IPS DF 6.9 (cell line): ENCODE measurements at regions not wholly inside any gene's neighbourhood (a gene's known extent, or its start where the extent isn't known, plus 50 kb on each side); places are given as distances from the start of the nearest gene placed in this dataset.

Experiments
- DNase-seq: peaks from one replicate; pipeline ENCODE4 v3.0.0-alpha.2; 2013; ENCODE audit warnings: low read depth, low spot score
- H3K27ac ChIP-seq: one replicate; pipeline ENCODE4 v1.5.1; 2013; ENCODE audit warnings: low read length, control low read depth
- H3K27me3 ChIP-seq: 2 replicates; pipeline ENCODE4 v1.6.1; 2013; ENCODE audit warnings: mild to moderate bottlenecking, low read length; ENCODE audit not compliant: control insufficient read depth, insufficient read depth
- H3K36me3 ChIP-seq: 2 replicates; pipeline ENCODE4 v1.6.1; 2013; ENCODE audit warnings: low read length; ENCODE audit not compliant: control insufficient read depth, insufficient read depth
- H3K4me1 ChIP-seq: 2 replicates; pipeline ENCODE4 v1.6.1; 2013; ENCODE audit warnings: low read length; ENCODE audit not compliant: control insufficient read depth, insufficient read depth
- H3K4me3 ChIP-seq: 2 replicates; pipeline ENCODE4 v1.5.1; 2013; ENCODE audit warnings: mild to moderate bottlenecking, low read length
- H3K9me3 ChIP-seq: 2 replicates; pipeline ENCODE4 v1.6.1; 2013; ENCODE audit warnings: low read length, inconsistent platforms; ENCODE audit not compliant: control insufficient read depth, insufficient read depth
- WGBS: extraction: QIAGEN DNeasy Blood & Tissue Kit; methylation state at CpG from one replicate; pipeline ENCODE4 v1.1.7; 2013; ENCODE audit warnings: mixed read lengths, missing lambda C conversion rate; ENCODE audit not compliant: insufficient read length, insufficient coverage; 5-methylcytosine and 5-hydroxymethylcytosine counted together

GRCh38 chr10:130871406-130871805, 440.1 kb downstream of the TCERG1L start:
- Histone ChIP-seq H3K4me3 (no peak overlapping the region), H3K27ac (no peak overlapping the region), H3K4me1 (no peaks in the 10 kb centered on the region), H3K27me3 (no peaks in the 10 kb centered on the region), H3K36me3 (no peaks in the 10 kb centered on the region), H3K9me3 (peaks cover 10% of the 10 kb centered on the region)
- no CpG with 5 or more reads among the region's 1 CpG for WGBS
- no peak for DNase-seq

- Histone ChIP-seq H3K27me3 (no peaks in the 10 kb centered on the region), H3K4me3 (no peak overlapping the region), H3K9me3 (peaks cover 15% of the 10 kb centered on the region), H3K4me1 (no peaks in the 10 kb centered on the region), H3K36me3 (no peaks in the 10 kb centered on the region), H3K27ac (no peak overlapping the region)
- no peak for DNase-seq
- no CpG with 5 or more reads among the region's 1 CpG for WGBS
Measured at GRCh38 chr10:130873636-130874035, 437.9 kb downstream of the TCERG1L start.

GRCh38 chr10:130875116-130875515, 436.4 kb downstream of the TCERG1L start:
- H3K9me3 ChIP-seq: peaks cover 17% of the 10 kb centered on the region
- H3K4me3 ChIP-seq: no peak overlapping the region
- DNase-seq: no peak
- no peaks in the 10 kb centered on the region for H3K4me1 ChIP-seq
- no CpG with 5 or more reads among the region's 2 CpGs for WGBS
- H3K36me3 ChIP-seq: no peaks in the 10 kb centered on the region
- no peaks in the 10 kb centered on the region for H3K27me3 ChIP-seq
- no peak overlapping the region for H3K27ac ChIP-seq

GRCh38 chr10:130875897-130876472, 435.5 kb downstream of the TCERG1L start:
- Histone ChIP-seq H3K9me3 (peaks cover 17% of the 10 kb centered on the region), H3K27me3 (no peaks in the 10 kb centered on the region), H3K4me1 (no peaks in the 10 kb centered on the region), H3K4me3 (no peak overlapping the region), H3K27ac (no peak overlapping the region), H3K36me3 (no peaks in the 10 kb centered on the region)
- WGBS: no CpG with 5 or more reads among the region's 7 CpGs
- no peak for DNase-seq

GRCh38 chr10:130877126-130877525, 434.4 kb downstream of the TCERG1L start:
- no peak overlapping the region for H3K27ac ChIP-seq
- DNase-seq: no peak
- H3K4me3 ChIP-seq: no peak overlapping the region
- H3K27me3 ChIP-seq: no peaks in the 10 kb centered on the region
- WGBS: no CpG with 5 or more reads among the region's 3 CpGs
- H3K9me3 ChIP-seq: peaks cover 19% of the 10 kb centered on the region
- no peaks in the 10 kb centered on the region for H3K4me1 ChIP-seq
- no peaks in the 10 kb centered on the region for H3K36me3 ChIP-seq

- Histone ChIP-seq H3K27me3 (no peaks in the 10 kb centered on the region), H3K4me3 (no peak overlapping the region), H3K9me3 (peaks cover 22% of the 10 kb centered on the region), H3K27ac (no peak overlapping the region), H3K36me3 (no peaks in the 10 kb centered on the region), H3K4me1 (no peaks in the 10 kb centered on the region)
- no CpG with 5 or more reads among the region's 1 CpG for WGBS
- no peak for DNase-seq
Measured at GRCh38 chr10:130878131-130878530, 433.4 kb downstream of the TCERG1L start.

GRCh38 chr10:130882906-130883305, 428.6 kb downstream of the TCERG1L start:
- H3K27ac ChIP-seq: no peak overlapping the region
- no peak overlapping the region for H3K4me3 ChIP-seq
- no CpG with 5 or more reads among the region's 3 CpGs for WGBS
- no peaks in the 10 kb centered on the region for H3K36me3 ChIP-seq
- H3K9me3 ChIP-seq: peaks cover 28% of the 10 kb centered on the region
- no peaks in the 10 kb centered on the region for H3K27me3 ChIP-seq
- DNase-seq: no peak
- H3K4me1 ChIP-seq: no peaks in the 10 kb centered on the region

GRCh38 chr10:130884456-130884855, 427.1 kb downstream of the TCERG1L start:
- Histone ChIP-seq H3K9me3 (peaks cover 26% of the 10 kb centered on the region), H3K36me3 (no peaks in the 10 kb centered on the region), H3K27me3 (no peaks in the 10 kb centered on the region), H3K4me1 (no peaks in the 10 kb centered on the region), H3K27ac (no peak overlapping the region), H3K4me3 (no peak overlapping the region)
- DNase-seq: no peak
- no CpG with 5 or more reads among the region's 12 CpGs for WGBS

- Histone ChIP-seq H3K9me3 (peaks cover 25% of the 10 kb centered on the region), H3K27me3 (no peaks in the 10 kb centered on the region), H3K4me3 (no peak overlapping the region), H3K36me3 (no peaks in the 10 kb centered on the region), H3K27ac (no peak overlapping the region), H3K4me1 (no peaks in the 10 kb centered on the region)
- WGBS: no CpG with 5 or more reads among the region's 22 CpGs
- no peak for DNase-seq
Measured at GRCh38 chr10:130885021-130885655, 426.4 kb downstream of the TCERG1L start.

GRCh38 chr10:130887170-130887569, 424.4 kb downstream of the TCERG1L start:
- DNase-seq: no peak
- Histone ChIP-seq H3K36me3 (no peaks in the 10 kb centered on the region), H3K4me1 (no peaks in the 10 kb centered on the region), H3K4me3 (no peak overlapping the region), H3K9me3 (peaks cover 23% of the 10 kb centered on the region), H3K27ac (no peak overlapping the region), H3K27me3 (no peaks in the 10 kb centered on the region)
- WGBS: no CpG with 5 or more reads among the region's 7 CpGs

GRCh38 chr10:130888493-130888892, 423.0 kb downstream of the TCERG1L start:
- Histone ChIP-seq H3K4me1 (no peaks in the 10 kb centered on the region), H3K36me3 (no peaks in the 10 kb centered on the region; the same call in 1 of the 2 replicates), H3K27me3 (no peaks in the 10 kb centered on the region), H3K27ac (no peak overlapping the region), H3K4me3 (no peak overlapping the region), H3K9me3 (peaks cover 25% of the 10 kb centered on the region)
- WGBS: no CpG with 5 or more reads among the region's 2 CpGs
- no peak for DNase-seq
